H1 (cell line): ENCODE measurements at regions not wholly inside any gene's neighbourhood (a gene's known extent, or its start where the extent isn't known, plus 50 kb on each side); places are given as distances from the start of the nearest gene placed in this dataset.

Experiments used
- CTCF ChIA-PET: fragments of 300-600 bp; sonication (Branson Sonifier 250); formaldehyde crosslinking; loops from one replicate; lab custom pipeline; 2021; ENCODE audit not compliant: partially characterized antibody; lab: Charles Lee
- POLR2A ChIA-PET: fragments of 300-600 bp; sonication (Branson Sonifier 250); formaldehyde crosslinking; loops from one replicate; lab custom pipeline; 2021; ENCODE audit warnings: inconsistent platforms; ENCODE audit not compliant: partially characterized antibody; lab: Charles Lee
- DNase-seq, 2 experiments: peaks; one replicate each; pipeline versions ENCODE4 v3.0.0 to v3.0.0-alpha.2; 2010 to 2022; ENCODE audit warnings: low spot score in 2 of 2, low read depth in 1 of 2, mixed read lengths in 1 of 2
- FAIRE-seq: peaks from 2 replicates; lab custom pipeline; 2011; peaks lifted over from hg19 to GRCh38; lab: Jason Lieb, UNC
- H2AFZ ChIP-seq: 2 replicates; pipeline ENCODE4 v1.8.1; 2012; ENCODE audit warnings: low read length, inconsistent platforms
- H2AK5ac ChIP-seq: 2 replicates; pipeline ENCODE4 v1.6.1; 2013; ENCODE audit warnings: low read depth, low read length
- H2BK120ac ChIP-seq: replicated peaks from 2 replicates; pipeline ENCODE3; 2013; ENCODE audit warnings: low read depth, low read length, inconsistent platforms
- H2BK12ac ChIP-seq: 2 replicates; pipeline ENCODE4 v1.6.1; 2013; ENCODE audit warnings: low read depth, low read length
- H2BK15ac ChIP-seq: 2 replicates; pipeline ENCODE4 v1.6.1; 2013; ENCODE audit warnings: low read length
- H2BK20ac ChIP-seq: 2 replicates; pipeline ENCODE4 v1.6.1; 2013; ENCODE audit warnings: low read length
- H2BK5ac ChIP-seq: 2 replicates; pipeline ENCODE4 v1.6.1; 2013; ENCODE audit warnings: low read depth, low read length
- H3K14ac ChIP-seq: 2 replicates; pipeline ENCODE4 v1.6.1; 2013; ENCODE audit warnings: inconsistent platforms; ENCODE audit not compliant: insufficient read length
- H3K18ac ChIP-seq: 2 replicates; pipeline ENCODE4 v1.6.1; 2013; ENCODE audit warnings: low read length; ENCODE audit errors: extremely low read depth
- H3K23ac ChIP-seq: 2 replicates; pipeline ENCODE4 v1.6.1; 2013; ENCODE audit warnings: inconsistent platforms; ENCODE audit not compliant: insufficient read length
- H3K23me2 ChIP-seq: 2 replicates; pipeline ENCODE4 v1.6.1; 2013; ENCODE audit warnings: low read depth, low read length
- H3K27ac ChIP-seq: 2 replicates; pipeline ENCODE4 v1.6.1; 2011; ENCODE audit warnings: low read depth, low read length, inconsistent platforms
- H3K27me3 ChIP-seq, 4 experiments: replicated peaks in 1 of 4; 1 replicate in 1 of 4; 2 replicates in 3 of 4; pipeline versions ENCODE4 v1.6.1 to v1.8.1; 2011 to 2013; ENCODE audit warnings: low read length in 3 of 4, mild to moderate bottlenecking in 3 of 4, inconsistent platforms in 2 of 4, mixed read lengths in 2 of 4, moderate library complexity in 1 of 4; ENCODE audit not compliant: control insufficient read depth in 3 of 4, insufficient read depth in 3 of 4; ENCODE audit errors: extremely low read depth in 1 of 4
- H3K36me3 ChIP-seq, 4 experiments: 2 replicates each; pipeline versions ENCODE4 v1.6.1 to v1.8.1; 2011 to 2013; ENCODE audit warnings: mild to moderate bottlenecking in 4 of 4, low read length in 3 of 4, moderate library complexity in 2 of 4, control low read depth in 1 of 4, inconsistent platforms in 1 of 4; ENCODE audit not compliant: insufficient read depth in 4 of 4, control insufficient read depth in 2 of 4
- H3K4ac ChIP-seq: replicated peaks from 2 replicates; pipeline ENCODE3; 2013; ENCODE audit warnings: low read length, low read depth, mixed read lengths, inconsistent platforms; ENCODE audit not compliant: insufficient read length
- H3K4me1 ChIP-seq, 4 experiments: replicated peaks in 1 of 4; 1 replicate in 1 of 4; 2 replicates in 3 of 4; pipeline versions ENCODE4 v1.6.1 to v1.8.1; 2011 to 2013; ENCODE audit warnings: low read length in 3 of 4, inconsistent platforms in 2 of 4, mixed read lengths in 1 of 4; ENCODE audit not compliant: insufficient read depth in 4 of 4, control insufficient read depth in 3 of 4
- H3K4me2 ChIP-seq, 2 experiments: 2 replicates each; pipeline versions ENCODE4 v1.6.1 to v1.8.1; 2011 to 2013; ENCODE audit warnings: low read depth in 2 of 2, low read length in 2 of 2, control low read depth in 1 of 2, inconsistent platforms in 1 of 2, mild to moderate bottlenecking in 1 of 2; ENCODE audit not compliant: insufficient read depth in 1 of 2
- H3K4me3 ChIP-seq, 4 experiments: fragments of 200-600, 300-600 bp in 1 of 4; sonication (generic), shearing (Covaris generic), sonication (Bioruptor Twin) in 1 of 4; 2 replicates each; pipeline versions ENCODE4 v1.5.1 to v1.8.1; 2011 to 2016; ENCODE audit warnings: low read length in 4 of 4, low read depth in 3 of 4, control low read depth in 2 of 4, inconsistent platforms in 2 of 4, mild to moderate bottlenecking in 2 of 4, mixed read lengths in 1 of 4, moderate library complexity in 1 of 4; ENCODE audit not compliant: insufficient read depth in 2 of 4; ENCODE audit errors: extremely low read depth in 1 of 4
- H3K56ac ChIP-seq: replicated peaks from 2 replicates; pipeline ENCODE3; 2013; ENCODE audit warnings: low read depth, mild to moderate bottlenecking, mixed read lengths, low read length, inconsistent platforms; ENCODE audit not compliant: insufficient read length
- H3K79me1 ChIP-seq: 2 replicates; pipeline ENCODE4 v1.6.1; 2013; ENCODE audit warnings: low read depth, low read length, control low read depth
- H3K79me2 ChIP-seq, 2 experiments: 2 replicates each; pipeline versions ENCODE4 v1.6.1 to v1.8.1; 2012 to 2013; ENCODE audit warnings: low read length in 2 of 2, mild to moderate bottlenecking in 2 of 2, inconsistent platforms in 1 of 2; ENCODE audit not compliant: insufficient read depth in 2 of 2, control insufficient read depth in 1 of 2
- H3K9ac ChIP-seq, 4 experiments: replicated peaks in 1 of 4; 1 replicate in 1 of 4; 2 replicates in 3 of 4; pipeline versions ENCODE4 v1.6.1 to v1.8.1; 2011 to 2013; ENCODE audit warnings: low read depth in 3 of 4, low read length in 3 of 4, control low read depth in 2 of 4, mild to moderate bottlenecking in 2 of 4, moderate library complexity in 2 of 4, inconsistent platforms in 1 of 4; ENCODE audit errors: extremely low read depth in 1 of 4
- H3K9me3 ChIP-seq, 2 experiments: 2 replicates each; pipeline versions ENCODE4 v1.6.1 to v1.8.1; 2012 to 2013; ENCODE audit warnings: mild to moderate bottlenecking in 2 of 2, moderate library complexity in 2 of 2, control low read depth in 1 of 2, inconsistent platforms in 1 of 2, low read depth in 1 of 2, low read length in 1 of 2, mixed read lengths in 1 of 2; ENCODE audit not compliant: insufficient read depth in 2 of 2
- H4K20me1 ChIP-seq, 2 experiments: replicated peaks in 1 of 2; 2 replicates each; pipeline versions ENCODE3 to v1.8.1; 2011 to 2013; ENCODE audit warnings: inconsistent platforms in 2 of 2, low read length in 2 of 2, mild to moderate bottlenecking in 1 of 2; ENCODE audit not compliant: insufficient read depth in 2 of 2, control insufficient read depth in 1 of 2
- H4K5ac ChIP-seq: 2 replicates; pipeline ENCODE4 v1.6.1; 2013; ENCODE audit warnings: low read length, low read depth, mixed read lengths, inconsistent platforms; ENCODE audit not compliant: insufficient read length
- H4K8ac ChIP-seq: 2 replicates; pipeline ENCODE4 v1.8.0; 2013; ENCODE audit warnings: mild to moderate bottlenecking, moderate library complexity, low read length, inconsistent platforms; ENCODE audit not compliant: insufficient read depth; ENCODE audit errors: extremely low read depth
- H4K91ac ChIP-seq: replicated peaks from 2 replicates; pipeline ENCODE3; 2013; ENCODE audit warnings: low read length, mixed read lengths, inconsistent platforms; ENCODE audit not compliant: insufficient read length
- BCL11A ChIP-seq, 2 experiments: IDR thresholded peaks; one replicate each; pipeline ENCODE4 v1.6.1; 2011; ENCODE audit warnings: low read depth in 2 of 2, low read length in 2 of 2, mild to moderate bottlenecking in 2 of 2
- CBX8 ChIP-seq: fragments of 300-800, 300-1000 bp; sonication (generic); IDR thresholded peaks from 2 replicates; pipeline ENCODE4 v1.7.1; 2016; ENCODE audit warnings: low read depth, low read length, borderline replicate concordance
- EGR1 ChIP-seq: IDR thresholded peaks from 2 replicates; pipeline ENCODE4 v1.6.1; 2011; ENCODE audit warnings: low read depth, low read length, borderline replicate concordance
- POU5F1 ChIP-seq: IDR thresholded peaks from 2 replicates; pipeline ENCODE4 v1.6.1; 2011; ENCODE audit warnings: low read depth, mild to moderate bottlenecking, low read length, moderate library complexity
- TEAD4 ChIP-seq: IDR thresholded peaks from 2 replicates; pipeline ENCODE4 v1.6.1; 2012; ENCODE audit warnings: low read depth, low read length, inconsistent platforms, mixed read lengths
- WGBS, 2 experiments: shearing (Covaris generic) in 1 of 2; methylation state at CpG; one replicate each; pipeline versions ENCODE4 v1.1.6 to v1.1.7; 2013 to 2015; ENCODE audit warnings: low lambda C conversion rate in 2 of 2, mixed read lengths in 2 of 2, inconsistent platforms in 1 of 2, low coverage in 1 of 2, missing lambda C conversion rate in 1 of 2; ENCODE audit not compliant: insufficient replicate concordance in 2 of 2, insufficient coverage in 1 of 2, insufficient read length in 1 of 2; ENCODE audit errors: extremely low coverage in 1 of 2, missing lambda C conversion rate in 1 of 2; 5-methylcytosine and 5-hydroxymethylcytosine counted together
- TF ChIP-seq, protein P1 (sequence below), 3 experiments: IDR thresholded peaks; 1 replicate in 2 of 3; 2 replicates in 1 of 3; pipeline versions ENCODE4 v1.5.1 to v1.6.1; 2011; ENCODE audit warnings: low read length in 3 of 3, mild to moderate bottlenecking in 3 of 3, inconsistent platforms in 2 of 3, low read depth in 1 of 3, moderate library complexity in 1 of 3; ENCODE audit not compliant: insufficient read depth in 1 of 3; ENCODE audit errors: control extremely low read depth in 1 of 3

DNA sequence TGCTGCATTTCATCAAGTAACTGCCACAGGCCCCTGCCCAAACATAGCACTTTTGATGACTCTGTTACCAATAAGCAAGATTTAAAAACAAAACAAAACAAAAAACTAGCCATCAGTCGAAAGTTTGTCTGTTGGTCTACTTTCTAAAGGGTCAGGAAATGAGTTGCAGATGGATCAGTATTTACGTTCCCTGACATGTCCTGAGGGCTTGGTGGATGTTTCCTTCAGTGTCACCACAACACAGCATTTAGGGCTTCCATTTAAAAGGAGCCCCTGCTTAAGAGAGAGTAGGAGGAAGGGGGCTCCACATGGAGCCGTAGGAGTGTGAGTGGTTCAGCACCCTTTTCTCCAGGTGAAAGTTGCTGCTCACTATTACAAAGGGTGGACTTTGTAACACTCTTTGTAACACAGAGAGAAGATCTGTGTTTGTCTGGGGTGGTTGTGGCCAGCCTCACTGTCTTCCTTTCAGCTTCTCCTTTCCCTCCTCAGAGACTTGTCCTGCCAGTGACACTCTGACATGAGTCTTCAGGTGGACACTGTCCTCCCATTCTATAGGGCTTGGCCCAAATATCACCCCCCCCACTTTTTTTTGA, 167.5 kb upstream of the PDE5A start:
- Histone ChIP-seq H2BK12ac (no peak overlapping the region), H3K4me3 (no peak overlapping the region), H2BK5ac (no peak overlapping the region), H3K27me3 (no peaks in the 10 kb centered on the region), H3K23me2 (no peaks in the 10 kb centered on the region), H4K20me1 (no peaks in the 10 kb centered on the region), H2BK20ac (no peak overlapping the region), H3K27ac (no peak overlapping the region), H3K18ac (no peak overlapping the region), H3K9ac (no peak overlapping the region), H3K79me1 (no peaks in the 10 kb centered on the region), H3K23ac (no peak overlapping the region), H4K5ac (no peak overlapping the region), H3K36me3 (no peaks in the 10 kb centered on the region), H3K56ac (no peak overlapping the region), H3K79me2 (no peaks in the 10 kb centered on the region), H3K4me1 (no peaks in the 10 kb centered on the region), H3K14ac (no peak overlapping the region), H2AFZ (no peak overlapping the region), H2BK120ac (no peak overlapping the region), H3K4me2 (no peak overlapping the region), H2AK5ac (no peak overlapping the region), H3K9me3 (no peaks in the 10 kb centered on the region), H4K8ac (no peak overlapping the region), H2BK15ac (no peak overlapping the region), H4K91ac (no peak overlapping the region), H3K4ac (no peak overlapping the region)
- WGBS, 2 experiments, result 83% methylated on average over 3 of the region's 3 CpGs; no CpG with 5 or more reads in 1 of the 2 experiments
- POLR2A ChIA-PET, result no interaction called here
- DNase-seq (no peak), FAIRE-seq (no peak)
- CTCF ChIA-PET, result no interaction called here
- no peak for TF ChIP-seq BCL11A (IDR thresholded peaks at IDR 0.05; ENCODE audit: low read depth in 2 of 2, low read length in 2 of 2)
- no peak for TF ChIP-seq TEAD4
- no peak for TF ChIP-seq EGR1
- no peak for TF ChIP-seq CBX8
- TF ChIP-seq POU5F1, result no peak
- TF ChIP-seq, protein P1, sequence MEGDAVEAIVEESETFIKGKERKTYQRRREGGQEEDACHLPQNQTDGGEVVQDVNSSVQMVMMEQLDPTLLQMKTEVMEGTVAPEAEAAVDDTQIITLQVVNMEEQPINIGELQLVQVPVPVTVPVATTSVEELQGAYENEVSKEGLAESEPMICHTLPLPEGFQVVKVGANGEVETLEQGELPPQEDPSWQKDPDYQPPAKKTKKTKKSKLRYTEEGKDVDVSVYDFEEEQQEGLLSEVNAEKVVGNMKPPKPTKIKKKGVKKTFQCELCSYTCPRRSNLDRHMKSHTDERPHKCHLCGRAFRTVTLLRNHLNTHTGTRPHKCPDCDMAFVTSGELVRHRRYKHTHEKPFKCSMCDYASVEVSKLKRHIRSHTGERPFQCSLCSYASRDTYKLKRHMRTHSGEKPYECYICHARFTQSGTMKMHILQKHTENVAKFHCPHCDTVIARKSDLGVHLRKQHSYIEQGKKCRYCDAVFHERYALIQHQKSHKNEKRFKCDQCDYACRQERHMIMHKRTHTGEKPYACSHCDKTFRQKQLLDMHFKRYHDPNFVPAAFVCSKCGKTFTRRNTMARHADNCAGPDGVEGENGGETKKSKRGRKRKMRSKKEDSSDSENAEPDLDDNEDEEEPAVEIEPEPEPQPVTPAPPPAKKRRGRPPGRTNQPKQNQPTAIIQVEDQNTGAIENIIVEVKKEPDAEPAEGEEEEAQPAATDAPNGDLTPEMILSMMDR (IDR thresholded peaks at IDR 0.05; ENCODE audit: control extremely low read depth in 1 of 3, insufficient read depth in 1 of 3, low read depth in 1 of 3, low read length in 3 of 3), result no peak
